OCI-LY1 (cell line): ENCODE measurements at regions not wholly inside any gene's neighbourhood (a gene's known extent, or its start where the extent isn't known, plus 50 kb on each side); places are given as distances from the start of the nearest gene placed in this dataset.

ENCODE experiments used
- EZH2 ChIP-seq: fragments of 200-600 bp; sonication (generic), shearing (Covaris generic); IDR thresholded peaks from 2 replicates; pipeline ENCODE4 v1.8.0; 2017; ENCODE audit warnings: borderline replicate concordance, mixed run types, mild to moderate bottlenecking, antibody characterized with exemption, low read length, moderate library complexity, mixed read lengths
- TF ChIP-seq, protein P1 (sequence below): fragments of 200-600 bp; sonication (generic), shearing (Covaris generic); IDR thresholded peaks from 2 replicates; pipeline ENCODE4 v1.5.1; 2017; ENCODE audit warnings: mild to moderate bottlenecking, antibody characterized with exemption, low read length, moderate library complexity, mixed read lengths

DNA sequence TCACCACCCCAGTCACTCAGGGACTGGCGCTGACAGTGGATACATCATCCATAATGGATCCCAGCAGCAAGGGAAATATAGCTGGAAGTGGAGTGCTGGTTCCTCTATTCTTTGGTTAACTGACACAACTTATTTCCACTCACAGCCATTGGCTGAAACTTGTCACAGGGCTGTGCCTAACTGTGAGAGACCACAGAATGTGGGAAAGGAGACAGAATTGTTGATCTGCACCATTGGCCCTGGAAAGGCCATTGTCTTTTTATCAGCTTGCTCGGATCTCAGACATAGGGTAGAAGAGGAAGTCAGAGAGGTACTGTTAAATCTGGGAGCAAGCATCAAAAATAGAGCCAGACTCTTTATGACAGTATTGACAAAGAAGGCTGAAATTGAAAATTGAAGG lies 451.3 kb downstream of the AJAP1 start:
- TF ChIP-seq, protein P1, sequence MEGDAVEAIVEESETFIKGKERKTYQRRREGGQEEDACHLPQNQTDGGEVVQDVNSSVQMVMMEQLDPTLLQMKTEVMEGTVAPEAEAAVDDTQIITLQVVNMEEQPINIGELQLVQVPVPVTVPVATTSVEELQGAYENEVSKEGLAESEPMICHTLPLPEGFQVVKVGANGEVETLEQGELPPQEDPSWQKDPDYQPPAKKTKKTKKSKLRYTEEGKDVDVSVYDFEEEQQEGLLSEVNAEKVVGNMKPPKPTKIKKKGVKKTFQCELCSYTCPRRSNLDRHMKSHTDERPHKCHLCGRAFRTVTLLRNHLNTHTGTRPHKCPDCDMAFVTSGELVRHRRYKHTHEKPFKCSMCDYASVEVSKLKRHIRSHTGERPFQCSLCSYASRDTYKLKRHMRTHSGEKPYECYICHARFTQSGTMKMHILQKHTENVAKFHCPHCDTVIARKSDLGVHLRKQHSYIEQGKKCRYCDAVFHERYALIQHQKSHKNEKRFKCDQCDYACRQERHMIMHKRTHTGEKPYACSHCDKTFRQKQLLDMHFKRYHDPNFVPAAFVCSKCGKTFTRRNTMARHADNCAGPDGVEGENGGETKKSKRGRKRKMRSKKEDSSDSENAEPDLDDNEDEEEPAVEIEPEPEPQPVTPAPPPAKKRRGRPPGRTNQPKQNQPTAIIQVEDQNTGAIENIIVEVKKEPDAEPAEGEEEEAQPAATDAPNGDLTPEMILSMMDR = no peak
- no peak for TF ChIP-seq EZH2
